IMR-90 (cell line): ENCODE measurements at regions not wholly inside any gene's neighbourhood (a gene's known extent, or its start where the extent isn't known, plus 50 kb on each side); places are given as distances from the start of the nearest gene placed in this dataset.

Experiments
- ATAC-seq: fragments of 200-7000 bp; cut with Tn5 transposase; 2 replicates; pipeline ENCODE4 v1.9.1; 2020; ENCODE audit warnings: low read depth, mild to moderate bottlenecking, moderate library complexity
- BruUV-seq: library from RNA; stranded (reverse); fragments of 400-500 nt; replicated peaks from 2 replicates; lab custom pipeline; 2021; lab: Mats Ljungman, UMichigan
- CTCF ChIA-PET: fragments of 300-600 bp; formaldehyde crosslinking; extraction: SDS; loops from one replicate; lab custom pipeline; 2021; ENCODE audit warnings: antibody characterized with exemption; lab: Yijun Ruan, JAX
- POLR2A ChIA-PET: fragments of 300-600 bp; sonication (Branson Sonifier 250); formaldehyde crosslinking; loops from one replicate; lab custom pipeline; 2022; ENCODE audit warnings: antibody characterized with exemption; ENCODE audit not compliant: unreplicated experiment; lab: Charles Lee
- DNase-seq: peaks from one replicate; pipeline ENCODE4 v3.0.0; 2013
- H2AFZ ChIP-seq: replicated peaks from 2 replicates; pipeline ENCODE3; 2013; ENCODE audit warnings: low read length, mild to moderate bottlenecking; ENCODE audit not compliant: poor library complexity
- H2AK5ac ChIP-seq: 2 replicates; pipeline ENCODE4 v1.6.1; 2013; ENCODE audit warnings: low read depth, low read length, inconsistent platforms
- H2AK9ac ChIP-seq: replicated peaks from 2 replicates; pipeline ENCODE3; 2013; ENCODE audit warnings: mild to moderate bottlenecking, low read depth, low read length, moderate library complexity; ENCODE audit not compliant: poor library complexity
- H2BK120ac ChIP-seq: 2 replicates; pipeline ENCODE4 v1.6.1; 2013; ENCODE audit warnings: low read depth, low read length, inconsistent platforms
- H2BK15ac ChIP-seq: 3 replicates; pipeline ENCODE4 v1.6.1; 2013; ENCODE audit warnings: low read depth, low read length, inconsistent platforms
- H2BK20ac ChIP-seq: 2 replicates; pipeline ENCODE4 v1.6.1; 2013; ENCODE audit warnings: low read depth, mild to moderate bottlenecking, inconsistent platforms, low read length, moderate library complexity
- H2BK5ac ChIP-seq: 2 replicates; pipeline ENCODE4 v1.6.1; 2013; ENCODE audit warnings: mild to moderate bottlenecking, low read depth, low read length, inconsistent platforms; ENCODE audit not compliant: poor library complexity, severe bottlenecking
- H3K14ac ChIP-seq: replicated peaks from 2 replicates; pipeline ENCODE4 v1.6.1; 2013; ENCODE audit warnings: low read depth, low read length, inconsistent platforms
- H3K18ac ChIP-seq: 2 replicates; pipeline ENCODE4 v1.6.1; 2013; ENCODE audit warnings: low read depth, low read length, control low read depth
- H3K23ac ChIP-seq: 2 replicates; pipeline ENCODE4 v1.6.1; 2013; ENCODE audit warnings: low read depth, low read length, inconsistent platforms
- H3K27ac ChIP-seq: 2 replicates; pipeline ENCODE4 v1.5.1; 2013; ENCODE audit warnings: mild to moderate bottlenecking, control low read depth, low read length; ENCODE audit not compliant: insufficient read depth
- H3K27me3 ChIP-seq: 2 replicates; pipeline ENCODE4 v1.6.1; 2013; ENCODE audit warnings: low read length; ENCODE audit not compliant: control insufficient read depth, insufficient read depth
- H3K36me3 ChIP-seq: 2 replicates; pipeline ENCODE4 v1.6.1; 2013; ENCODE audit warnings: low read length, mixed read lengths; ENCODE audit not compliant: control insufficient read depth, insufficient read depth
- H3K4ac ChIP-seq: 2 replicates; pipeline ENCODE4 v1.6.1; 2013; ENCODE audit warnings: low read depth, low read length, inconsistent platforms
- H3K4me1 ChIP-seq: 2 replicates; pipeline ENCODE4 v1.6.1; 2013; ENCODE audit warnings: low read length, mixed read lengths; ENCODE audit not compliant: control insufficient read depth, insufficient read depth
- H3K4me2 ChIP-seq: 2 replicates; pipeline ENCODE4 v1.6.1; 2013; ENCODE audit warnings: low read depth, mild to moderate bottlenecking, control low read depth, low read length, moderate library complexity
- H3K4me3 ChIP-seq: 2 replicates; pipeline ENCODE4 v1.5.1; 2013; ENCODE audit warnings: low read depth, mild to moderate bottlenecking, control low read depth, low read length, moderate library complexity; ENCODE audit not compliant: insufficient read depth
- H3K56ac ChIP-seq: 2 replicates; pipeline ENCODE4 v1.6.1; 2013; ENCODE audit warnings: low read length, inconsistent platforms; ENCODE audit not compliant: insufficient read depth; ENCODE audit errors: extremely low read depth
- H3K79me1 ChIP-seq, 2 experiments: 2 replicates each; pipeline ENCODE4 v1.6.1; 2013; ENCODE audit warnings: low read length in 2 of 2, inconsistent platforms in 1 of 2, low read depth in 1 of 2
- H3K9ac ChIP-seq: 2 replicates; pipeline ENCODE4 v1.6.1; 2013; ENCODE audit warnings: low read depth, low read length, control low read depth
- H3K9me1 ChIP-seq: 2 replicates; pipeline ENCODE4 v1.6.1; 2013; ENCODE audit warnings: low read length, inconsistent platforms; ENCODE audit not compliant: insufficient read depth
- H3K9me3 ChIP-seq: 2 replicates; pipeline ENCODE4 v1.6.1; 2013; ENCODE audit warnings: low read length; ENCODE audit not compliant: control insufficient read depth, insufficient read depth
- H4K20me1 ChIP-seq: 2 replicates; pipeline ENCODE4 v1.6.1; 2013; ENCODE audit warnings: low read length, inconsistent platforms; ENCODE audit not compliant: insufficient read depth
- H4K5ac ChIP-seq: 2 replicates; pipeline ENCODE4 v1.6.1; 2013; ENCODE audit warnings: mild to moderate bottlenecking, low read depth, low read length, control low read depth
- H4K8ac ChIP-seq, 2 experiments: 2 replicates each; pipeline ENCODE4 v1.6.1; 2013; ENCODE audit warnings: low read depth in 2 of 2, low read length in 2 of 2, control low read depth in 1 of 2, inconsistent platforms in 1 of 2
- H4K91ac ChIP-seq: 2 replicates; pipeline ENCODE4 v1.6.1; 2013; ENCODE audit warnings: low read depth, low read length, inconsistent platforms; ENCODE audit not compliant: insufficient read depth
- BHLHE40 ChIP-seq: fragments of 150-350 bp; IDR thresholded peaks from 2 replicates; pipeline ENCODE4 v1.6.1; 2016; ENCODE audit warnings: mild to moderate bottlenecking, low read depth, low read length
- FOS ChIP-seq: fragments of 150-350 bp; IDR thresholded peaks from 2 replicates; pipeline ENCODE4 v1.6.1; 2016; ENCODE audit warnings: low read depth, low read length
- MAFK ChIP-seq: IDR thresholded peaks from 2 replicates; pipeline ENCODE4 v1.6.1; 2012; ENCODE audit warnings: low read depth, low read length, improper control_type of control experiment
- RCOR1 ChIP-seq: IDR thresholded peaks from 2 replicates; pipeline ENCODE4 v1.6.1; 2012; ENCODE audit warnings: mild to moderate bottlenecking, low read length, improper control_type of control experiment; ENCODE audit not compliant: insufficient replicate concordance
- RFX5 ChIP-seq: IDR thresholded peaks from 2 replicates; pipeline ENCODE4 v1.8.0; 2012; ENCODE audit warnings: low read depth, mild to moderate bottlenecking, low read length, moderate library complexity
- WGBS, 2 experiments: methylation state at CpG; one replicate each; pipeline versions ENCODE4 v1.1.5 to v1.1.7; 2013; ENCODE audit warnings: missing lambda C conversion rate in 2 of 2; ENCODE audit not compliant: insufficient read length in 1 of 2; ENCODE audit errors: extremely low coverage in 2 of 2; 5-methylcytosine and 5-hydroxymethylcytosine counted together
- dilution Hi-C: fragments of 300-500 bp; cut with HindIII; formaldehyde crosslinking; loops from one replicate; pipeline ENCODE4 v1.14.3; 2018; ENCODE audit warnings: low sequenced_read_pairs; ENCODE audit not compliant: unreplicated experiment
- in situ Hi-C: fragments of 300-500 bp; cut with MboI; formaldehyde crosslinking; loops from 3 replicates; pipeline ENCODE4 v1.14.3; 2019; ENCODE audit warnings: low sequenced_read_pairs, inconsistent platforms, mixed read lengths
- intact Hi-C: fragments of 100-400 bp; cut with micrococcal nuclease; formaldehyde crosslinking; loops from 2 replicates; pipeline ENCODE4 v1.10.0; 2022
- TF ChIP-seq, protein P1 (sequence below): fragments of 150-350 bp; IDR thresholded peaks from 2 replicates; pipeline ENCODE4 v1.6.1; 2017; ENCODE audit warnings: mild to moderate bottlenecking, antibody characterized with exemption, low read length, low read depth
- TF ChIP-seq, protein P2 (sequence below): conservative IDR thresholded peaks from 2 replicates; pipeline ENCODE4 v1.5.1; 2012; ENCODE audit warnings: mild to moderate bottlenecking, low read depth, low read length, improper control_type of control experiment
- TF ChIP-seq, protein P3 (sequence below): fragments of 150-350 bp; IDR thresholded peaks from 2 replicates; pipeline ENCODE4 v1.6.1; 2016; ENCODE audit warnings: low read depth, mild to moderate bottlenecking, low read length, moderate library complexity, borderline replicate concordance

DNA sequence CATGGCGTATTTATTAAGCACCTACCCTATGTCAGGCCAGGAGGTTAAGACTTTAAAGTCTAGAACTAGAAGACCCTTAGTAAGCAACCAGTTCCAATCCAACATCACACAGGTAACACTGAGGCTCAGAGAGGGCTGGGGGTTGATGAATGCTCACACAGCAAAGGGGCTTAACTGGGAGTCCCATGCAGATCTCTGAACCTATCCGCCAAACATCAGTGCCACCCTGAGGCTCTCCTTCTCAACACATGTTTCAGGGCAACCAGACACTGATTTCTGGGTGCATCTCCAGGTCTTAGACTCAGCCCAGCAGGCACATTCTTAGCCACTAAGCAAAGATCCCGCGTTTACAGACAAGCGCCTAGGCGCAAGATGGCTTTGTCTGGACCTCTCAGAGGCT lies 92.0 kb upstream of the SLC6A11 start:
- Histone ChIP-seq H2AK5ac (no peak overlapping the region), H3K9me1 (no peaks in the 10 kb centered on the region), H3K9me3 (no peaks in the 10 kb centered on the region), H3K9ac (no peak overlapping the region), H2BK120ac (no peak overlapping the region), H4K91ac (no peak overlapping the region), H3K4me3 (no peak overlapping the region), H2AK9ac (no peak overlapping the region), H3K27me3 (no peaks in the 10 kb centered on the region), H3K23ac (no peak overlapping the region), H2BK20ac (no peak overlapping the region), H3K4me2 (no peak overlapping the region), H2BK15ac (no peak overlapping the region), H3K79me1 (no peaks in the 10 kb centered on the region), H3K27ac (no peak overlapping the region), H4K8ac (no peak overlapping the region), H3K18ac (no peak overlapping the region), H3K4me1 (no peaks in the 10 kb centered on the region), H3K36me3 (no peaks in the 10 kb centered on the region), H3K4ac (no peak overlapping the region), H4K20me1 (no peaks in the 10 kb centered on the region), H2AFZ (no peak overlapping the region), H3K56ac (no peak overlapping the region), H2BK5ac (no peak overlapping the region), H4K5ac (no peak overlapping the region), H3K14ac (no peak overlapping the region)
- intact Hi-C loops (no loop called here), in situ Hi-C loops (no loop called here), dilution Hi-C loops (no loop called here)
- DNase-seq (no peak), ATAC-seq (no peak)
- CTCF ChIA-PET, result no interaction called here
- TF ChIP-seq RFX5, result no peak
- TF ChIP-seq RCOR1, result no peak
- no peak for TF ChIP-seq FOS
- TF ChIP-seq BHLHE40, result no peak
- TF ChIP-seq, protein P1, sequence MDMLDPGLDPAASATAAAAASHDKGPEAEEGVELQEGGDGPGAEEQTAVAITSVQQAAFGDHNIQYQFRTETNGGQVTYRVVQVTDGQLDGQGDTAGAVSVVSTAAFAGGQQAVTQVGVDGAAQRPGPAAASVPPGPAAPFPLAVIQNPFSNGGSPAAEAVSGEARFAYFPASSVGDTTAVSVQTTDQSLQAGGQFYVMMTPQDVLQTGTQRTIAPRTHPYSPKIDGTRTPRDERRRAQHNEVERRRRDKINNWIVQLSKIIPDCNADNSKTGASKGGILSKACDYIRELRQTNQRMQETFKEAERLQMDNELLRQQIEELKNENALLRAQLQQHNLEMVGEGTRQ, result no peak
- TF ChIP-seq MAFK, result no peak
- TF ChIP-seq, protein P2, sequence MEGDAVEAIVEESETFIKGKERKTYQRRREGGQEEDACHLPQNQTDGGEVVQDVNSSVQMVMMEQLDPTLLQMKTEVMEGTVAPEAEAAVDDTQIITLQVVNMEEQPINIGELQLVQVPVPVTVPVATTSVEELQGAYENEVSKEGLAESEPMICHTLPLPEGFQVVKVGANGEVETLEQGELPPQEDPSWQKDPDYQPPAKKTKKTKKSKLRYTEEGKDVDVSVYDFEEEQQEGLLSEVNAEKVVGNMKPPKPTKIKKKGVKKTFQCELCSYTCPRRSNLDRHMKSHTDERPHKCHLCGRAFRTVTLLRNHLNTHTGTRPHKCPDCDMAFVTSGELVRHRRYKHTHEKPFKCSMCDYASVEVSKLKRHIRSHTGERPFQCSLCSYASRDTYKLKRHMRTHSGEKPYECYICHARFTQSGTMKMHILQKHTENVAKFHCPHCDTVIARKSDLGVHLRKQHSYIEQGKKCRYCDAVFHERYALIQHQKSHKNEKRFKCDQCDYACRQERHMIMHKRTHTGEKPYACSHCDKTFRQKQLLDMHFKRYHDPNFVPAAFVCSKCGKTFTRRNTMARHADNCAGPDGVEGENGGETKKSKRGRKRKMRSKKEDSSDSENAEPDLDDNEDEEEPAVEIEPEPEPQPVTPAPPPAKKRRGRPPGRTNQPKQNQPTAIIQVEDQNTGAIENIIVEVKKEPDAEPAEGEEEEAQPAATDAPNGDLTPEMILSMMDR, result no peak
- TF ChIP-seq, protein P3, sequence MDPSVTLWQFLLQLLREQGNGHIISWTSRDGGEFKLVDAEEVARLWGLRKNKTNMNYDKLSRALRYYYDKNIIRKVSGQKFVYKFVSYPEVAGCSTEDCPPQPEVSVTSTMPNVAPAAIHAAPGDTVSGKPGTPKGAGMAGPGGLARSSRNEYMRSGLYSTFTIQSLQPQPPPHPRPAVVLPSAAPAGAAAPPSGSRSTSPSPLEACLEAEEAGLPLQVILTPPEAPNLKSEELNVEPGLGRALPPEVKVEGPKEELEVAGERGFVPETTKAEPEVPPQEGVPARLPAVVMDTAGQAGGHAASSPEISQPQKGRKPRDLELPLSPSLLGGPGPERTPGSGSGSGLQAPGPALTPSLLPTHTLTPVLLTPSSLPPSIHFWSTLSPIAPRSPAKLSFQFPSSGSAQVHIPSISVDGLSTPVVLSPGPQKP, result no peak
- POLR2A ChIA-PET, result no interaction called here
- no TSS peak for BruUV-seq
- 59% methylated on average over 5 of the region's 6 CpGs; no CpG with 5 or more reads in 1 of the 2 experiments for WGBS, 2 experiments
